ENCODE measurements at regions not wholly inside any gene's neighbourhood (a gene's known extent, or its start where the extent isn't known, plus 50 kb on each side); places are given as distances from the start of the nearest gene placed in this dataset.

DNA sequence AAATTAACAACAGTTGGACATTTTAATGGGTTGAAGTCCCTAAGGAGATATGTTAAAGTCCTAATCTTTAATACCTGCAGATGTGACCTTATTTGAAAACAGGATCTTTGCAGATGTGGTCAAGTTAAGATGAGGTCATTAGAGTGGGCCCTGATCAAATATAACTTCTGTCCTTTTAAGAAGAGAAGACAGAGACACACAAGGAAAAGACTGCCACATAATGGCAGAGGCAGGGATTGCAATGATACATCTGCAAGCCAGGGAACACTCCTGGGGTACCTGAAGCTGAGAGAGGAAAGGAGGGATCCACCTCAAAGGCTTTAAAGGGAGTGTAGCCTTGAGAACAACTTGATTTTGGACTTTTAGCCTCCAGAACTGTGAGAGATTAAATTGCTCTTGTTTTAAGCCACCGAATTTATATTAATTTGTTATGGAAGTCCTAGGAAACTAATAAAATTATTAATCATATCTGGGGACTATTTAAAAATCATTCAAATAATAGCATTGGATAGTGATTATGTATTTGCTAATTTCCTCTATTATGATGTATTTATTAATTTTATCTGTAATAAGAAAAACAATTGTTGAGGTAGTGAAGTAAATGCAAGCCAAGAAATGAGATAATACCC is 700.0 kb upstream of the PCDH15 start:
- DNase-seq: no peak

- no peak for DNase-seq
Observed at GRCh38 chr10:55497893-55498499, 697.0 kb upstream of the PCDH15 start.

GRCh38 chr10:55495555-55495954 is 694.5 kb upstream of the PCDH15 start:
- DNase-seq: no peak

GRCh38 chr10:55491712-55492111 is 690.7 kb upstream of the PCDH15 start:
- no peak for DNase-seq

- DNase-seq: no peak
Observed at GRCh38 chr10:55485827-55486226, 684.8 kb upstream of the PCDH15 start.

- DNase-seq: no peak
Observed at GRCh38 chr10:55476129-55476528, 675.1 kb upstream of the PCDH15 start.

- no peak for DNase-seq
Observed at GRCh38 chr10:55474258-55474657, 673.2 kb upstream of the PCDH15 start.

GRCh38 chr10:55470840-55471239 is 669.8 kb upstream of the PCDH15 start:
- DNase-seq: no peak

GRCh38 chr10:55466806-55467504 is 665.9 kb upstream of the PCDH15 start:
- DNase-seq: peak; percentile 4

GRCh38 chr10:55464083-55464482 is 663.1 kb upstream of the PCDH15 start:
- DNase-seq: no peak

- DNase-seq: no peak
Observed at GRCh38 chr10:55460008-55460407, 659.0 kb upstream of the PCDH15 start.

DNA sequence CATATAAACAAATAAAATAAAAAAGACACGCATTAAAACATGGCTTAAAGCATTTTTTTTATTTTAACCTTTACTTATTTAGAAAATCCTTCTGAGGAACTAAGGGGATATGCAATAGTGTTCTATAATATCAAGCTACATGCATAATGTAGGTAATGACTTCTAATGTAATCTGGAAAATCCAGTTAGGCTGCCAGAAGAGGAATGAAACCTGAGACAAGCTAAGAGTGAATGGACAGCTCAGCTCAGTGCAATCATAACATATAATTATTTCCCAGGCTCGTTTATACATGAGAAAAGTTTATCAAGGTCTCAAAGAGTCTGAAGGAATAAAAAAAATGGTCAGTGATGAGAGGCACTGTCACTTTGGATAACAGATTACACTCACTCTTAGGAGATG is 649.0 kb upstream of the PCDH15 start:
- no peak for DNase-seq

- DNase-seq: no peak
Observed at GRCh38 chr10:55446441-55447002, 645.5 kb upstream of the PCDH15 start.

GRCh38 chr10:55441777-55442176 is 640.7 kb upstream of the PCDH15 start:
- no peak for DNase-seq

DNA sequence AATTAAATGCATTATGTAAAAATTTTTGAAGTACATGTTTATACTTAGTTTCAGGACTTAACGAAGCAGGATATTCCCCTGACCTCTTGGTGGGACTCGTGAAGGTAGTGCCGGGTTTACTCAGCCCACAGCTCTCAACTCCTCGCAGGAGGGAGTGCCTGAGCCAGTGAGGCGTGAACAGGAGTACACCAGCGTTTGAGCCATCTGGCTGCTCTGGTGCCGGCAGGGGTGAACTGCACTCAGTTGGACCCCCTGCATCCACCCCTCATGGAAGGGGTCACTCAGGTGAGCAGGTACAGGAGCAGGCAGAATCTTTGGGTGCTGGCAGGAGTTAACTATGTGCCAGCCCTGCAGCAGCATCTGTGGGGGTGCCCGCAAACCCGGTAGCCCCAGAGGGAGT is 625.1 kb upstream of the PCDH15 start:
- DNase-seq: no peak

DNA sequence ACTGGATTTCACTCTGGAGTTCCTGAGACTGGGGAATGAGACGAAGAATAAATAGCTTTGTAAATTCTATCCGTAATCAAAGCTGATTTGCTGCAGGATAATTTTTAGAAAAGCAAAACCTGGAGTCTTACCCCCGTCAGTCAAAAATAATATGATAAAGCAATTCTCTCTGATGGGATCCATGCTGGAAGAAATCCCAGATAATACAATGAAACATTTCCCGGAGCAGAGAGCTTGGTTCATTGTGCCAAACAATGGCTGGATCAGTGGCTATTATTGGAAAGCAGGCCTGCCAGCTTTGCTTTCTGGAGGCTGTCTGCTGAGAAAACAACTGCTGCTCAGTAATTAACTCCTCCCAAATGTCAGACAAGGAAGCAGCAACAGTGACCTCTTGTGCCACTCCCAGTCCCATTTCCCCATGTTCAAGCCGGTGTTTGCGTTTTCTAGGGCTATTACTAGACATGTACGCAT is 609.4 kb upstream of the PCDH15 start:
- peak; percentile 21 for DNase-seq

DNA sequence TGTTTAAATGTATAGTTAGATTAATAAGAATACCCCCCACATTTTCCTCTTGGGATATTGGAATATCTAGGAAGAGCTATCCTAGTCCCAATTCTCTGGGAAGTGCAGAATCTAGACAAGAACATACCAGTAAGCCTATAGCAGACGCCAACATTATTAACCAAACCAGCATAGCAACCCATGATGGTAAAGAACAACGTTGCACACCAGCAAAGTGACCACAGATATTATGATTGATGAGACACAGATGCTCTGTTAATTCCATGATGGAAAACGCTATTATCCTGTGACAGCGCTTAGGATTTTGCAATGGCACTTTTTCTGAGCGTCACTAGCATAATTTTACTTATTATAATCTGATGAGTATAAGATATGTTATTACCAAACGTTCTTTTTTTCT is 603.1 kb upstream of the PCDH15 start:
- DNase-seq: no peak

DNA sequence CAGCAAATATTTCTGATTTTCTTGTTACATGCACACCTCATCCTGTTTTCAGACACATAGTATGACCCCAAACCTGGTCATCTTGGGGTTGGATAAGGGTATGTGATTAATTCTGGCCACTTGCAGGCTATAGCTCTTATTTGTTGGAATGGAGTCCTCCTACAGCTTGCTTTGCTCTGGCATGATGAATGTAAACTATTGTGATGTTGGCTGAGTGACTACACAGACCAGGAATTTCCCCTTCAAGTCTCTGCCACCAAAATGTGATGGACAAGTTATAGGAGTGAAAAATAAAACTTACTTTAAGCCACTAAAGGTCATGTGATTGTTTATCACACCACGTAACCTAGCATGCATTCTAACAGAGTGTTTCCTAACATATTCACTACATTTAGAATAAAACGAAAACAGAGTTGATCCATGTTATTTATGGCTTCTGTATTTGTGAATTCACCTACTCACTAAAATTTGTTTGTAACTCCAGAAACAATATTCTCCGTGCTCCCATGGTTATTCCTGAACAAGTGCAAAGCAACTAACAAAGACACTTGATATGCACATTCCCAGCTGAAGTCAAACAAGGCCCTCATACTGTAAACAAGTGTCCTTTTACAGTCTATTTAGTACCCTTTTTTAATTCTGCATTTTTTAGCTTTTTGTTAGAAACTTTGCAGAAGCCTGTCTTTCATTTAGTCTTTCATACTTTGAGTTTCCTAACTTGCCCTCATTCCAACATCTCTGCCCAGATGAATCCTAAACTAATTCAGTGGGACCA is 599.2 kb upstream of the PCDH15 start:
- DNase-seq: no peak

GRCh38 chr10:55398497-55398882 is 597.5 kb upstream of the PCDH15 start:
- no peak for DNase-seq

DNA sequence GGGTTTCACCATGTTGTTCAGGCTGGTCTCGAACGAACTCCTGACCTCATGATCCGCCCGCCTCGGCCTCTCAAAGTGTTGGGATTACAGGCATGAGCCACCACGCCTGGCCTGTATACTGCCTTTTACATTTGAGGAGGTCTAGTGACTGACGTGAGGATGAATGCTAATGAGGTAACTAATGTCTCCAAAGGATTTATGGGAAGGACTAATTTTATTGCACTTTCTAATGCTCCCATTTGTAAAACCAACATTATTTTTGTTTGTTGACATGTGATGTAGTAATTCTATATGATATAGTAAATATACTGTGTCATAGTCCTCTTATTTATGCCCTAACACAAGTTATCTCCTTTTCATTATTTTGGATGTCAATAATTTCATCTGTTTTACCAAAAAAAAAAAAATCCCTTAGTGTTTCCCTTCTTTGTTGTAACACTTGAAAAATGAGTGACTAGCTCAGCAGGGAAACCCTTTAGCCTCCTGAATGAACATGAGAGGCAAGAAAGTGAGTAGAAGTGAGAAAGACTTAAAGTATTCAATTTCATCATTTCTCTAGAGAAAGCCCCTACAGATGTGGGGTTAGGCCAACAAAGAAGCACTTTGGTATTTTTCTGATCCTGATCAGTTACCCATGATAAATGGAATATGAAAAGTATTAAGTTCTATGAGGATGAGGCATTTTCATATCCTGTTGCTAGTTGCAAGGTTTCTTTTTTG is 596.9 kb upstream of the PCDH15 start:
- no peak for DNase-seq

DNA sequence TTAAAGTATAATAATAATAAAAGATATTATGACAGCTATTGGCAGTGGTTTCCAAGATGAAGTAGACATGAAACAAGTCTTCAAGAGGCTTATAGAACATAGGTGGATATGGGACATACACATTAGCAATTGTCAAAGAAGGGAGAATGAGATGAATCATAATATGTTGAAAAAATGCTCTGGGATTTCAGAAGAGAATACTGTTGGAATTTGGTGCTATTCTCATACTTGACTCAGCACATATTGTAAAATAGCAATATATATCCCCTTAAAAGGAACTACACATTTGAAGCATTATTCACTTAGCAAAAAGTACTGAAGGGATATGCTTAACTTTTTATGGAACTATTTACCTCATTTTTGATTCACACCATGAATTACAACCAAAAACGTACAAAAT is 577.2 kb upstream of the PCDH15 start:
- no peak for DNase-seq

DNA sequence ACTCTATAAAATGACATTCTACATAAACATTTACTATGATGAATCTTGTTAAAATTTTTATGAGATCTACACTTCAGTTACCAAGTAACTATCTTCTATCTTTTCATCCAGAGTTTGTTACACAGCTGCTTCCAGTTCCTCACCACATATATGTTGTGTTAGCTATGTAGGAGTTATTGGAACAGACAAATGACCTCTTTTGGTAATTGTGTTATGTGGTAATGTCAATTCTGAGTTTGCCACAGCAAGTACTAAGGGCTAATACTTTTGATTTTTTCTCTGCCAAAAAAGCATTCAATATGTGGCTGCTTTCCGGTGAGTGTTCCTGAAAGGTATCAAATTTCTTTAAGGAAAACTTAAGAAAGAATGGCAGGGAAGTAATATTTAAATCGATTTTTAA is 573.9 kb upstream of the PCDH15 start:
- no peak for DNase-seq
